H1 (cell line): ENCODE measurements at regions not wholly inside any gene's neighbourhood (a gene's known extent, or its start where the extent isn't known, plus 50 kb on each side); places are given as distances from the start of the nearest gene placed in this dataset.

Source experiments
- CTCF ChIA-PET: fragments of 300-600 bp; sonication (Branson Sonifier 250); formaldehyde crosslinking; loops from one replicate; lab custom pipeline; 2021; ENCODE audit not compliant: partially characterized antibody; lab: Charles Lee
- POLR2A ChIA-PET: fragments of 300-600 bp; sonication (Branson Sonifier 250); formaldehyde crosslinking; loops from one replicate; lab custom pipeline; 2021; ENCODE audit warnings: inconsistent platforms; ENCODE audit not compliant: partially characterized antibody; lab: Charles Lee
- DNase-seq, 2 experiments: peaks; one replicate each; pipeline versions ENCODE4 v3.0.0 to v3.0.0-alpha.2; 2010 to 2022; ENCODE audit warnings: low spot score in 2 of 2, low read depth in 1 of 2, mixed read lengths in 1 of 2
- FAIRE-seq: peaks from 2 replicates; lab custom pipeline; 2011; peaks lifted over from hg19 to GRCh38; lab: Jason Lieb, UNC
- H2AFZ ChIP-seq: 2 replicates; pipeline ENCODE4 v1.8.1; 2012; ENCODE audit warnings: low read length, inconsistent platforms
- H2AK5ac ChIP-seq: 2 replicates; pipeline ENCODE4 v1.6.1; 2013; ENCODE audit warnings: low read depth, low read length
- H2BK120ac ChIP-seq: replicated peaks from 2 replicates; pipeline ENCODE3; 2013; ENCODE audit warnings: low read depth, low read length, inconsistent platforms
- H2BK12ac ChIP-seq: 2 replicates; pipeline ENCODE4 v1.6.1; 2013; ENCODE audit warnings: low read depth, low read length
- H2BK15ac ChIP-seq: 2 replicates; pipeline ENCODE4 v1.6.1; 2013; ENCODE audit warnings: low read length
- H2BK20ac ChIP-seq: 2 replicates; pipeline ENCODE4 v1.6.1; 2013; ENCODE audit warnings: low read length
- H2BK5ac ChIP-seq: 2 replicates; pipeline ENCODE4 v1.6.1; 2013; ENCODE audit warnings: low read depth, low read length
- H3K14ac ChIP-seq: 2 replicates; pipeline ENCODE4 v1.6.1; 2013; ENCODE audit warnings: inconsistent platforms; ENCODE audit not compliant: insufficient read length
- H3K18ac ChIP-seq: 2 replicates; pipeline ENCODE4 v1.6.1; 2013; ENCODE audit warnings: low read length; ENCODE audit errors: extremely low read depth
- H3K23ac ChIP-seq: 2 replicates; pipeline ENCODE4 v1.6.1; 2013; ENCODE audit warnings: inconsistent platforms; ENCODE audit not compliant: insufficient read length
- H3K23me2 ChIP-seq: 2 replicates; pipeline ENCODE4 v1.6.1; 2013; ENCODE audit warnings: low read depth, low read length
- H3K27ac ChIP-seq: 2 replicates; pipeline ENCODE4 v1.6.1; 2011; ENCODE audit warnings: low read depth, low read length, inconsistent platforms
- H3K27me3 ChIP-seq, 4 experiments: replicated peaks in 1 of 4; 1 replicate in 1 of 4; 2 replicates in 3 of 4; pipeline versions ENCODE4 v1.6.1 to v1.8.1; 2011 to 2013; ENCODE audit warnings: low read length in 3 of 4, mild to moderate bottlenecking in 3 of 4, inconsistent platforms in 2 of 4, mixed read lengths in 2 of 4, moderate library complexity in 1 of 4; ENCODE audit not compliant: control insufficient read depth in 3 of 4, insufficient read depth in 3 of 4; ENCODE audit errors: extremely low read depth in 1 of 4
- H3K36me3 ChIP-seq, 4 experiments: 2 replicates each; pipeline versions ENCODE4 v1.6.1 to v1.8.1; 2011 to 2013; ENCODE audit warnings: mild to moderate bottlenecking in 4 of 4, low read length in 3 of 4, moderate library complexity in 2 of 4, control low read depth in 1 of 4, inconsistent platforms in 1 of 4; ENCODE audit not compliant: insufficient read depth in 4 of 4, control insufficient read depth in 2 of 4
- H3K4ac ChIP-seq: replicated peaks from 2 replicates; pipeline ENCODE3; 2013; ENCODE audit warnings: low read length, low read depth, mixed read lengths, inconsistent platforms; ENCODE audit not compliant: insufficient read length
- H3K4me1 ChIP-seq, 4 experiments: replicated peaks in 1 of 4; 1 replicate in 1 of 4; 2 replicates in 3 of 4; pipeline versions ENCODE4 v1.6.1 to v1.8.1; 2011 to 2013; ENCODE audit warnings: low read length in 3 of 4, inconsistent platforms in 2 of 4, mixed read lengths in 1 of 4; ENCODE audit not compliant: insufficient read depth in 4 of 4, control insufficient read depth in 3 of 4
- H3K4me2 ChIP-seq, 2 experiments: 2 replicates each; pipeline versions ENCODE4 v1.6.1 to v1.8.1; 2011 to 2013; ENCODE audit warnings: low read depth in 2 of 2, low read length in 2 of 2, control low read depth in 1 of 2, inconsistent platforms in 1 of 2, mild to moderate bottlenecking in 1 of 2; ENCODE audit not compliant: insufficient read depth in 1 of 2
- H3K4me3 ChIP-seq, 4 experiments: fragments of 200-600, 300-600 bp in 1 of 4; sonication (generic), shearing (Covaris generic), sonication (Bioruptor Twin) in 1 of 4; 2 replicates each; pipeline versions ENCODE4 v1.5.1 to v1.8.1; 2011 to 2016; ENCODE audit warnings: low read length in 4 of 4, low read depth in 3 of 4, control low read depth in 2 of 4, inconsistent platforms in 2 of 4, mild to moderate bottlenecking in 2 of 4, mixed read lengths in 1 of 4, moderate library complexity in 1 of 4; ENCODE audit not compliant: insufficient read depth in 2 of 4; ENCODE audit errors: extremely low read depth in 1 of 4
- H3K56ac ChIP-seq: replicated peaks from 2 replicates; pipeline ENCODE3; 2013; ENCODE audit warnings: low read depth, mild to moderate bottlenecking, mixed read lengths, low read length, inconsistent platforms; ENCODE audit not compliant: insufficient read length
- H3K79me1 ChIP-seq: 2 replicates; pipeline ENCODE4 v1.6.1; 2013; ENCODE audit warnings: low read depth, low read length, control low read depth
- H3K79me2 ChIP-seq, 2 experiments: 2 replicates each; pipeline versions ENCODE4 v1.6.1 to v1.8.1; 2012 to 2013; ENCODE audit warnings: low read length in 2 of 2, mild to moderate bottlenecking in 2 of 2, inconsistent platforms in 1 of 2; ENCODE audit not compliant: insufficient read depth in 2 of 2, control insufficient read depth in 1 of 2
- H3K9ac ChIP-seq, 4 experiments: replicated peaks in 1 of 4; 1 replicate in 1 of 4; 2 replicates in 3 of 4; pipeline versions ENCODE4 v1.6.1 to v1.8.1; 2011 to 2013; ENCODE audit warnings: low read depth in 3 of 4, low read length in 3 of 4, control low read depth in 2 of 4, mild to moderate bottlenecking in 2 of 4, moderate library complexity in 2 of 4, inconsistent platforms in 1 of 4; ENCODE audit errors: extremely low read depth in 1 of 4
- H3K9me3 ChIP-seq, 2 experiments: 2 replicates each; pipeline versions ENCODE4 v1.6.1 to v1.8.1; 2012 to 2013; ENCODE audit warnings: mild to moderate bottlenecking in 2 of 2, moderate library complexity in 2 of 2, control low read depth in 1 of 2, inconsistent platforms in 1 of 2, low read depth in 1 of 2, low read length in 1 of 2, mixed read lengths in 1 of 2; ENCODE audit not compliant: insufficient read depth in 2 of 2
- H4K20me1 ChIP-seq, 2 experiments: replicated peaks in 1 of 2; 2 replicates each; pipeline versions ENCODE3 to v1.8.1; 2011 to 2013; ENCODE audit warnings: inconsistent platforms in 2 of 2, low read length in 2 of 2, mild to moderate bottlenecking in 1 of 2; ENCODE audit not compliant: insufficient read depth in 2 of 2, control insufficient read depth in 1 of 2
- H4K5ac ChIP-seq: 2 replicates; pipeline ENCODE4 v1.6.1; 2013; ENCODE audit warnings: low read length, low read depth, mixed read lengths, inconsistent platforms; ENCODE audit not compliant: insufficient read length
- H4K8ac ChIP-seq: 2 replicates; pipeline ENCODE4 v1.8.0; 2013; ENCODE audit warnings: mild to moderate bottlenecking, moderate library complexity, low read length, inconsistent platforms; ENCODE audit not compliant: insufficient read depth; ENCODE audit errors: extremely low read depth
- H4K91ac ChIP-seq: replicated peaks from 2 replicates; pipeline ENCODE3; 2013; ENCODE audit warnings: low read length, mixed read lengths, inconsistent platforms; ENCODE audit not compliant: insufficient read length
- CBX8 ChIP-seq: fragments of 300-800, 300-1000 bp; sonication (generic); IDR thresholded peaks from 2 replicates; pipeline ENCODE4 v1.7.1; 2016; ENCODE audit warnings: low read depth, low read length, borderline replicate concordance
- CHD2 ChIP-seq: IDR thresholded peaks from 2 replicates; pipeline ENCODE4 v1.6.1; 2012; ENCODE audit warnings: low read length, improper control_type of control experiment
- E2F6 ChIP-seq: IDR thresholded peaks from 2 replicates; pipeline ENCODE4 v1.6.1; 2012; ENCODE audit warnings: inconsistent platforms
- JUND ChIP-seq: IDR thresholded peaks from 2 replicates; pipeline ENCODE4 v1.6.1; 2011; ENCODE audit warnings: mild to moderate bottlenecking, improper control_type of control experiment, low read length
- KDM4A ChIP-seq: IDR thresholded peaks from one replicate; pipeline ENCODE4 v1.7.1; 2012; ENCODE audit warnings: low read depth, mild to moderate bottlenecking, moderate library complexity, low read length, inconsistent platforms; ENCODE audit not compliant: severe bottlenecking
- MAFK ChIP-seq: IDR thresholded peaks from 2 replicates; pipeline ENCODE4 v1.6.1; 2012; ENCODE audit warnings: low read depth, mild to moderate bottlenecking, improper control_type of control experiment, low read length
- POLR2AphosphoS5 ChIP-seq: IDR thresholded peaks from 2 replicates; pipeline ENCODE4 v1.6.1; 2011; ENCODE audit warnings: low read depth, low read length
- RBBP5 ChIP-seq: IDR thresholded peaks from 2 replicates; pipeline ENCODE4 v1.7.1; 2012; ENCODE audit warnings: low read depth, mild to moderate bottlenecking, inconsistent platforms, low read length, moderate library complexity, borderline replicate concordance
- SIRT6 ChIP-seq: IDR thresholded peaks from one replicate; pipeline ENCODE4 v1.7.1; 2012; ENCODE audit warnings: low read length, inconsistent platforms
- SP1 ChIP-seq: IDR thresholded peaks from 2 replicates; pipeline ENCODE4 v1.6.1; 2011; ENCODE audit warnings: low read depth, low read length
- SP2 ChIP-seq: IDR thresholded peaks from 2 replicates; pipeline ENCODE4 v1.6.1; 2012; ENCODE audit warnings: mild to moderate bottlenecking, low read length, inconsistent platforms
- WGBS, 2 experiments: shearing (Covaris generic) in 1 of 2; methylation state at CpG; one replicate each; pipeline versions ENCODE4 v1.1.6 to v1.1.7; 2013 to 2015; ENCODE audit warnings: low lambda C conversion rate in 2 of 2, mixed read lengths in 2 of 2, inconsistent platforms in 1 of 2, low coverage in 1 of 2, missing lambda C conversion rate in 1 of 2; ENCODE audit not compliant: insufficient replicate concordance in 2 of 2, insufficient coverage in 1 of 2, insufficient read length in 1 of 2; ENCODE audit errors: extremely low coverage in 1 of 2, missing lambda C conversion rate in 1 of 2; 5-methylcytosine and 5-hydroxymethylcytosine counted together
- TF ChIP-seq, protein P1 (sequence below): IDR thresholded peaks from 2 replicates; pipeline ENCODE4 v1.6.1; 2012; ENCODE audit warnings: inconsistent platforms
- TF ChIP-seq, protein P2 (sequence below): IDR thresholded peaks from 2 replicates; pipeline ENCODE4 v1.6.1; 2012; ENCODE audit warnings: low read length, inconsistent platforms

DNA sequence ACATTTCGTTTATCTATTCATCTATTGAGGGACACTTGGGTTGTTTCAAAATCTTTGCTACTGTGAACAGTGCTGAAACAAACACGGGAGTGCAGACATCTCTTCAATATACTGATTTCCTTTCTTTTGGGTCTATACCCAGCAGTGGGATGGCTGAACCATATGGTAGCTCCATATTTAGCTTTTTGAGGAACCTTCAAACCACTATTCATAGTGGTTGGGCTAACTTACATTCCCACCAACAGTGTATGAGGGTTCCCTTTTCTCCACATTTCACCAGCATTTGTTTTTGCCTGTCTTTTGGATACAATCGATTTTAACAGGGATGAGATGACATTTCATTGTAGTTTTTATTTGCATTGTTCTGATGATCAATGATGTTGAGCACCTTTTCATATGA, 798.2 kb downstream of the UQCRFS1 start:
- H3K27ac ChIP-seq: no peak overlapping the region
- no peak for DNase-seq
- no peaks in the 10 kb centered on the region for H3K79me2 ChIP-seq
- H3K23ac ChIP-seq: no peak overlapping the region
- H2BK15ac ChIP-seq: no peak overlapping the region
- H4K5ac ChIP-seq: no peak overlapping the region
- FAIRE-seq: no peak
- no peak overlapping the region for H3K18ac ChIP-seq
- no peaks in the 10 kb centered on the region; a peak in 1 of 7 replicates for H3K27me3 ChIP-seq
- H3K4me2 ChIP-seq: no peak overlapping the region
- H2BK120ac ChIP-seq: no peak overlapping the region
- no peak overlapping the region for H2AFZ ChIP-seq
- H3K56ac ChIP-seq: no peak overlapping the region
- CTCF ChIA-PET: no interaction called here
- WGBS, 2 experiments: 91% methylated on average over 3 of the region's 3 CpGs; no CpG with 5 or more reads in 1 of the 2 experiments
- no peak overlapping the region for H2BK20ac ChIP-seq
- H3K4me3 ChIP-seq: no peak overlapping the region
- H3K4ac ChIP-seq: no peak overlapping the region
- H3K36me3 ChIP-seq: no peaks in the 10 kb centered on the region
- no peak overlapping the region for H3K14ac ChIP-seq
- no peak overlapping the region for H2AK5ac ChIP-seq
- H3K4me1 ChIP-seq: 0 out of 7 replicates have a peak, but pooled peaks cover 0 to 2% (median 0%) of the 10 kb centered on the region in 4 experiments
- H4K20me1 ChIP-seq: no peaks in the 10 kb centered on the region
- H4K91ac ChIP-seq: no peak overlapping the region
- POLR2A ChIA-PET: interaction anchor here (0.6 kb wide), 1 partner anchor 1268 kb away, joined by 3 read pairs; no protein-coding TSS in a partner anchor
- H2BK5ac ChIP-seq: no peak overlapping the region
- H2BK12ac ChIP-seq: no peak overlapping the region
- H3K79me1 ChIP-seq: no peaks in the 10 kb centered on the region
- H4K8ac ChIP-seq: no peak overlapping the region
- no peaks in the 10 kb centered on the region for H3K23me2 ChIP-seq
- H3K9me3 ChIP-seq: no peaks in the 10 kb centered on the region
- H3K9ac ChIP-seq: no peak overlapping the region
- TF ChIP-seq SIRT6: no peak
- TF ChIP-seq JUND: no peak
- no peak for TF ChIP-seq CHD2
- TF ChIP-seq CBX8: no peak
- no peak for TF ChIP-seq SP2
- no peak for TF ChIP-seq RBBP5
- TF ChIP-seq, protein P1, sequence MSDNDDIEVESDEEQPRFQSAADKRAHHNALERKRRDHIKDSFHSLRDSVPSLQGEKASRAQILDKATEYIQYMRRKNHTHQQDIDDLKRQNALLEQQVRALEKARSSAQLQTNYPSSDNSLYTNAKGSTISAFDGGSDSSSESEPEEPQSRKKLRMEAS: no peak
- no peak for TF ChIP-seq POLR2AphosphoS5
- TF ChIP-seq, protein P2, sequence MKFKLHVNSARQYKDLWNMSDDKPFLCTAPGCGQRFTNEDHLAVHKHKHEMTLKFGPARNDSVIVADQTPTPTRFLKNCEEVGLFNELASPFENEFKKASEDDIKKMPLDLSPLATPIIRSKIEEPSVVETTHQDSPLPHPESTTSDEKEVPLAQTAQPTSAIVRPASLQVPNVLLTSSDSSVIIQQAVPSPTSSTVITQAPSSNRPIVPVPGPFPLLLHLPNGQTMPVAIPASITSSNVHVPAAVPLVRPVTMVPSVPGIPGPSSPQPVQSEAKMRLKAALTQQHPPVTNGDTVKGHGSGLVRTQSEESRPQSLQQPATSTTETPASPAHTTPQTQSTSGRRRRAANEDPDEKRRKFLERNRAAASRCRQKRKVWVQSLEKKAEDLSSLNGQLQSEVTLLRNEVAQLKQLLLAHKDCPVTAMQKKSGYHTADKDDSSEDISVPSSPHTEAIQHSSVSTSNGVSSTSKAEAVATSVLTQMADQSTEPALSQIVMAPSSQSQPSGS: no peak
- no peak for TF ChIP-seq E2F6
- no peak for TF ChIP-seq SP1
- no peak for TF ChIP-seq MAFK
- TF ChIP-seq KDM4A: no peak
